ENCODE measurements at regions not wholly inside any gene's neighbourhood (a gene's known extent, or its start where the extent isn't known, plus 50 kb on each side); places are given as distances from the start of the nearest gene placed in this dataset.

- no peak for DNase-seq (ENCODE audit: low read depth, low spot score)
Measured at GRCh38 chr2:239905884-239906654, 119.1 kb downstream of the NDUFA10 start.

GRCh38 chr2:239905306-239905705 is 119.8 kb downstream of the NDUFA10 start:
- no peak for DNase-seq (ENCODE audit: low read depth, low spot score)

DNA sequence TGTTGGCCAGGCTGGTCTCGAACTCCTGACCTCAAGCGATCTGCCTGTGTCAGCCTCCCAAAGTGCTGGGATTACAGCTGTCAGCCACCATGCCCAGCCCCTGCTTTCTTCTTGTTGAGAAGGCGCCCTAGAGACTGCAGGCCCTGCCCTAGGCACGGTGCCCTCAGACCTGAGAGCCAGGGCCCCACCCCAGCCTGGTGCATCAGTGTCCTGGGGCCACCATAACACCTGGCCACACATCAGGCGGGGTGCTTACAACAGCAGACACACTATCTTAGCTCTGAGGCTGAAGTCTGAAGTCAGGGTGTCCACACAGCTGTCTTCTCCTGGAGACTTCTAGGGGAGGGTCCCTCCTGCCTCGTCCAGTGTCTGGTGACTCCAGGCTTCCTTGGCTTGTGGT is 120.6 kb downstream of the NDUFA10 start:
- DNase-seq (ENCODE audit: low read depth, low spot score), result no peak

DNA sequence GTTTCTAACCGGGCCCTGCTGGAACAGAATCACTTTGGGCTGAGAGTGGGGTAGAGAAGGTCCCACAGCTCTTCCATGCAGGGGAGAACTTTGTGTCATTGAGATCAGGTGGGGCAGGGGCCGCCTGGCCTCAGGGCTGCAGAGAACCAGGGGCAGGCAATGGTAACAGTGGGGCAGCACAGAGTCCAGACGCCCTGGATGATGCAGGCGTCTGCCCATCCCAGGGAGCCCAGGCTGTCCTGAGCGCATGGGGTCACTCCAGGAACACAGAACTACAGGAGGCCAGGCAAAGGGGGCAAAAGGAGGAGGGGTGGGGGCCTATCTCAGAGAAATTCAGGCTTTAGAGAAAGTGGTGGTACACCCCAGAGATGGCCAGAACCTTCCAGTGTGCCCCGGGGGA is 121.3 kb downstream of the NDUFA10 start:
- no peak for DNase-seq (ENCODE audit: low read depth, low spot score)

- DNase-seq (ENCODE audit: low read depth, low spot score), result no peak
Measured at GRCh38 chr2:239903210-239903609, 121.9 kb downstream of the NDUFA10 start.

GRCh38 chr2:239902749-239903201 is 122.4 kb downstream of the NDUFA10 start:
- no peak for DNase-seq (ENCODE audit: low read depth, low spot score)

GRCh38 chr2:239898292-239898925 is 126.7 kb downstream of the NDUFA10 start:
- no peak for DNase-seq (ENCODE audit: low read depth, low spot score)

GRCh38 chr2:239897596-239898235 is 127.4 kb downstream of the NDUFA10 start:
- no peak for DNase-seq (ENCODE audit: low read depth, low spot score)

- DNase-seq (ENCODE audit: low read depth, low spot score), result no peak
Measured at GRCh38 chr2:239896075-239896474, 129.1 kb downstream of the NDUFA10 start.

GRCh38 chr2:239895669-239896068 is 129.5 kb downstream of the NDUFA10 start:
- DNase-seq (ENCODE audit: low read depth, low spot score), result no peak

DNA sequence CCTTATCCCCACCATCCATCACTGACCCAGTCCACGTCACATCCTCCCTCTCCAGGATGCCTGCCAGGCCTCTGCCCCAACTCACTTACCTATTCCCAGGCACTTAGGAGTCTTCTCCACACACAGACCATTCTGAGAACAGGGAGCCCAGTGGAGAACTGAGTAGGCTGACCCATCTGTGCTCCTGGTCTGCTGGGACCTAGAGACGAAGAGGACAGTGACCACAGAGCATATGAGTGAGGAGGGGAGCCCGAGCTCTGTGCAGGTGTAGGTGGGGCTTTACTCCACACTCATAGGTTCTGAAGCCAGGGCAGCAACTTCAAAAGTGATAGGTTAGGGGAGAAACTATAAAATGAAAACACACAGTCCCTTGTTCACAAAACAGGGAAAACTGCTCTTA is 130.0 kb downstream of the NDUFA10 start:
- DNase-seq (ENCODE audit: low read depth, low spot score), result no peak

DNA sequence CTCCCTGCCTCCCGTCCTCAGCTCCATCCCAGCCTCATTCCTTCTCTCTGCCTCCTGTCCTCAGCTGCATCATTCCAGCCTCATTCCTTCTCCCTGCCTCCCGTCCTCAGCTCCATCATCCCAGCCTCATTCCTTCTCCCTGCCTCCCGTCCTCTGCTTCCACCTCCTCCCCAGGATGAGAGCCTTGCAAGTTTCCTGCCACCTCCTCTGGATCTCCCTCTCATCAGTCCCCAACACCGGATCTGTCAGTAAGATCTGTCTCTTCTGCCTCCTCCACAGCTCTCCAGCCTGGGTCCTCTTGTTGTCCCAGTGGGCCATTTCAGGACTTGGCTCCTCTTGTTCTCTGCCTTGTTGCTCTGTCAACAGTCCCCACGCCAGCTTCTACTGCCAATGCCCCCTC is 130.9 kb downstream of the NDUFA10 start:
- no peak for DNase-seq (ENCODE audit: low read depth, low spot score)

- DNase-seq (ENCODE audit: low read depth, low spot score), result no peak
Measured at GRCh38 chr2:239893236-239893515, 132.0 kb downstream of the NDUFA10 start.

GRCh38 chr2:239892441-239893235 is 132.5 kb downstream of the NDUFA10 start:
- no peak for DNase-seq (ENCODE audit: low read depth, low spot score)

- DNase-seq (ENCODE audit: low read depth, low spot score), result no peak
Measured at GRCh38 chr2:239891698-239892097, 133.4 kb downstream of the NDUFA10 start.

- DNase-seq (ENCODE audit: low read depth, low spot score), result no peak
Measured at GRCh38 chr2:239890206-239890746, 134.9 kb downstream of the NDUFA10 start.

DNA sequence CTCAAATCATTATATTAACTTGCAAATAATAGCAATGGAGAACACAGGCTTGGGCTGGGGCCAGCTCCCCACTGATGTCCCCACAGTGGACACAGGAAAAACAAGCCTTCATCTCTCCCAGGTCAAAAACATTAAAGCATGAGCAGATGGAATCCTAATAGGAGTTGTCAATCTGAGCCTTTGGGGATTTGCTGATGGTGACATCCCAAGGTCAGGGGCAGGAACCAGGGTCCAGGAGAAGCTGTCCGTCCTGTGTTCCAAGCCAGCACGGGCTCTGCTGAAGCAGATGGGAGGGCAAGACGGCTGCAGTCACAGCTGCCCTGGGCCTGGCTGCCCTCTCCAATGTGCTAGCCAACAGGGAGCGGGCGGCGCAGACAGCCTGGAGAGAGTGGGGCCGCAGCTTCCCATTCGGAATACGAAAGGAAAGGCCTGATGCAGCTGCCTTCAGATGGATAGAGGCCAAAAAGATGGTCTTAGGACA is 135.5 kb downstream of the NDUFA10 start:
- no peak for DNase-seq (ENCODE audit: low read depth, low spot score)

GRCh38 chr2:239887604-239888003 is 137.5 kb downstream of the NDUFA10 start:
- DNase-seq (ENCODE audit: low read depth, low spot score), result no peak

GRCh38 chr2:239886781-239887180 is 138.4 kb downstream of the NDUFA10 start:
- DNase-seq (ENCODE audit: low read depth, low spot score), result no peak

DNA sequence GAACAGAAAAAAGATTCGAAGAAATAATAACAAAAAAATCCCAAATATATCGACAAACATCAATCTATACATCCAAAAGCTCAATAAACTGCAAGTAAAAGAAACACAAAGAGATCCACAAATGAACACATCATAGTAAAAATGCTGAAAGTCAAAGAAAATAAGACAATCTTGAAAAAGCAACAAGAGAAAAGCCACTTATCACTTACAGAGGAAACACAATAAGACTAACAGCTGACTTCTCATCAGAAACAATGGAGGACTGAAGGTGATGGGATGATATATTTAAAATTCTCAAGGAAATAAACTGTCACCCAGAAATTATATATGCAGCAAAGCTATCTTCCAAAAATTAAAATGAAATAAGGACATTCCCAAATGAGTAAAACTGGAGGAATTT is 140.3 kb downstream of the NDUFA10 start:
- DNase-seq (ENCODE audit: low read depth, low spot score), result no peak

DNA sequence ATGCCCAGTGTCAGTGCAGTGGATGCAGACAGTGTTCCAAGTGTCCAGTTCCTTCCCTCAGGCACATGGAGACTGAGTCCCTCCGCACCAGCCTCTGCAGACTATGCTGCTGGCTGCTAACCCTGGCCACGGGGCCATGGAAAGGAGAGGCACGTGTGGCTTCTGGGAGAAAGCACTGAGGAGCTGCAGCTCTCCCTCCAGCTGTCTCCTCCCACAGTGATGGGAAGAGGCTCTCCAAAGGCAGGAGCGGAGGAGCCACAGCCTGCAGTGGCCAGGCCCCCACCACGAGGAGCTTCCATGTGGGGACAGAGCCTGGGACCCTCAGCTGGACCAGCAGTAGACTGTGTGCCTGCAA is 141.1 kb downstream of the NDUFA10 start:
- no peak for DNase-seq (ENCODE audit: low read depth, low spot score)

All from activated CD4-positive, CD25-positive, alpha-beta regulatory T cell treated with anti-CD3 and anti-CD28 coated beads, Interleukin-2, amount 50 U/mL, for 16 hours (primary cell).